SK-N-SH treated with all-trans-retinoic acid at 6 μM for 48 hours (cell line): ENCODE measurements at regions not wholly inside any gene's neighbourhood (a gene's known extent, or its start where the extent isn't known, plus 50 kb on each side); places are given as distances from the start of the nearest gene placed in this dataset.

Experiments
- GLIS3 ChIP-seq: fragments of 250-450 bp; sonication (Bioruptor Pico); IDR thresholded peaks from 2 replicates; pipeline ENCODE4 v1.5.0; 2020; ENCODE audit warnings: mild to moderate bottlenecking, moderate library complexity
- OSR1 ChIP-seq: fragments of 250-450 bp; sonication (Bioruptor Pico); IDR thresholded peaks from 2 replicates; pipeline ENCODE4 v1.8.0; 2022; ENCODE audit warnings: moderate library complexity, mild to moderate bottlenecking, inconsistent platforms
- RARB ChIP-seq: fragments of 250-450 bp; sonication (Bioruptor Pico); IDR thresholded peaks from 2 replicates; pipeline ENCODE4 v1.8.0; 2021; ENCODE audit warnings: mild to moderate bottlenecking, moderate library complexity
- TCF4 ChIP-seq: fragments of 250-450 bp; sonication (Bioruptor Pico); IDR thresholded peaks from 2 replicates; pipeline ENCODE4 v1.8.0; 2021; ENCODE audit warnings: mild to moderate bottlenecking, moderate library complexity, borderline replicate concordance
- TOX ChIP-seq: fragments of 250-450 bp; sonication (Bioruptor Pico); IDR thresholded peaks from 2 replicates; pipeline ENCODE4 v1.8.0; 2021; ENCODE audit warnings: mild to moderate bottlenecking, moderate library complexity, borderline replicate concordance
- ZC3H10 ChIP-seq: fragments of 250-450 bp; sonication (Bioruptor Pico); IDR thresholded peaks from 2 replicates; pipeline ENCODE4 v1.5.1; 2021; ENCODE audit warnings: mild to moderate bottlenecking, moderate library complexity
- ZFP3 ChIP-seq: fragments of 250-450 bp; sonication (Bioruptor Pico); IDR thresholded peaks from 2 replicates; pipeline ENCODE4 v1.5.0; 2020; ENCODE audit warnings: mild to moderate bottlenecking, moderate library complexity
- ZFP30 ChIP-seq: fragments of 450-650 bp; formaldehyde crosslinking; IDR thresholded peaks from 2 replicates; pipeline ENCODE4 v1.5.0; 2022; ENCODE audit warnings: mild to moderate bottlenecking, moderate library complexity
- ZNF8 ChIP-seq: fragments of 450-650 bp; formaldehyde crosslinking; IDR thresholded peaks from 2 replicates; pipeline ENCODE4 v1.5.0; 2020; ENCODE audit warnings: mild to moderate bottlenecking, moderate library complexity
- TF ChIP-seq, protein P1 (sequence below): fragments of 250-450 bp; sonication (Bioruptor Pico); IDR thresholded peaks from 2 replicates; pipeline ENCODE4 v1.5.1; 2020; ENCODE audit warnings: low read depth, mild to moderate bottlenecking, moderate library complexity
- TF ChIP-seq, protein P2 (sequence below): fragments of 250-450 bp; sonication (Bioruptor Pico); IDR thresholded peaks from 2 replicates; pipeline ENCODE4 v1.8.0; 2020; ENCODE audit warnings: mild to moderate bottlenecking, moderate library complexity, borderline replicate concordance

DNA sequence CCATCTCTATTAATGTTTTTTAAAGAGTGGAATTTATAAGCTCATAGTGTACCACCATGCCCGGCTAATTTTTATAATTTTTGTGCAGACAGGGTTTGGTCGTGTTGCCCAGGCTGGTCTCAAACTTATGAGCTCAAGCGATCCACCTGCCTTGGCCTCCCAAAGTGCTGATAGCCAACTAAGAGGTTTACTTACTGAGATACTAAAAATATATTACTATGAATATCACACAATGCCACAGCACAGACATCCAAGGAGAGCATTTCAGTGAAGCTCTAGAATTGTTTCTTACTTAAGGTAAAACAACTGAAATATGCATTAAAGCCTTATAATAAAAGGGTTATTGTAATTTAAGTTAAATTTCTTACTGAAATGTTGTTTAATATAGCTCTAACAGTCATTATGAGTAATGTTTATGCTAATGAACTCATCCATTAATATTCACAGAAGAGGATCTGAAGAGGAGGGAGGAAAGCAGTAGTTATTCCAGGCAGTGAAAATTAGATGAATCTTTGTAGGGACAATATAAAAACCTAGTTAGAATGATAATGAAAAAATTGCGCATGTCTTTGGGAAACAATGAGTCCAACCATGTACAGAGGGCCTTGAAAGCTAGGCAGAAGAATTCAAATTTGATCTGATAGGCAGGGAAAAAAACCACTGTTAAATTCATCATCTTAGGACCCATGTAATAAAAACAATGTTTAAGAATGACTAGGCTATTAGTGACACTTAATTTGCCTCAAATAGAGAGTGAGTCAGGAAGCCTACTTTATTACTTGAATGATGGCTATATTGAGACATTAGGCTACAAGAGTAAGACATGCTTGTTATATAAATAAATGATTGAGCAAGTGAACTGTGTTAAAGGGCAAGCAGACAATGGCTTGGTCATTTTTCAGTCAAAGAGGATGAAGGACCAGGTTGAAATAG lies 99.2 kb downstream of the SLC41A2 start:
- TF ChIP-seq, protein P1, sequence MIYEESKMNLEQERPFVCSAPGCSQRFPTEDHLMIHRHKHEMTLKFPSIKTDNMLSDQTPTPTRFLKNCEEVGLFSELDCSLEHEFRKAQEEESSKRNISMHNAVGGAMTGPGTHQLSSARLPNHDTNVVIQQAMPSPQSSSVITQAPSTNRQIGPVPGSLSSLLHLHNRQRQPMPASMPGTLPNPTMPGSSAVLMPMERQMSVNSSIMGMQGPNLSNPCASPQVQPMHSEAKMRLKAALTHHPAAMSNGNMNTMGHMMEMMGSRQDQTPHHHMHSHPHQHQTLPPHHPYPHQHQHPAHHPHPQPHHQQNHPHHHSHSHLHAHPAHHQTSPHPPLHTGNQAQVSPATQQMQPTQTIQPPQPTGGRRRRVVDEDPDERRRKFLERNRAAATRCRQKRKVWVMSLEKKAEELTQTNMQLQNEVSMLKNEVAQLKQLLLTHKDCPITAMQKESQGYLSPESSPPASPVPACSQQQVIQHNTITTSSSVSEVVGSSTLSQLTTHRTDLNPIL (CRISPR knock-in tag): no peak
- TF ChIP-seq ZFP30 (no peak), ZNF8 (CRISPR knock-in tag) (no peak), TOX (CRISPR knock-in tag) (no peak), TCF4 (CRISPR knock-in tag) (no peak), OSR1 (no peak), RARB (CRISPR knock-in tag) (no peak), GLIS3 (CRISPR knock-in tag) (no peak), ZFP3 (CRISPR knock-in tag) (0 out of 2 replicates have a peak, but pooled peaks have one; percentile 61), ZC3H10 (CRISPR knock-in tag) (peak; percentile 84)
- TF ChIP-seq, protein P2, sequence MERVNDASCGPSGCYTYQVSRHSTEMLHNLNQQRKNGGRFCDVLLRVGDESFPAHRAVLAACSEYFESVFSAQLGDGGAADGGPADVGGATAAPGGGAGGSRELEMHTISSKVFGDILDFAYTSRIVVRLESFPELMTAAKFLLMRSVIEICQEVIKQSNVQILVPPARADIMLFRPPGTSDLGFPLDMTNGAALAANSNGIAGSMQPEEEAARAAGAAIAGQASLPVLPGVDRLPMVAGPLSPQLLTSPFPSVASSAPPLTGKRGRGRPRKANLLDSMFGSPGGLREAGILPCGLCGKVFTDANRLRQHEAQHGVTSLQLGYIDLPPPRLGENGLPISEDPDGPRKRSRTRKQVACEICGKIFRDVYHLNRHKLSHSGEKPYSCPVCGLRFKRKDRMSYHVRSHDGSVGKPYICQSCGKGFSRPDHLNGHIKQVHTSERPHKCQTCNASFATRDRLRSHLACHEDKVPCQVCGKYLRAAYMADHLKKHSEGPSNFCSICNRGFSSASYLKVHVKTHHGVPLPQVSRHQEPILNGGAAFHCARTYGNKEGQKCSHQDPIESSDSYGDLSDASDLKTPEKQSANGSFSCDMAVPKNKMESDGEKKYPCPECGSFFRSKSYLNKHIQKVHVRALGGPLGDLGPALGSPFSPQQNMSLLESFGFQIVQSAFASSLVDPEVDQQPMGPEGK (CRISPR knock-in tag): no peak
